Astrocyte (in vitro differentiated cells and primary cell): ENCODE measurements at regions not wholly inside any gene's neighbourhood (a gene's known extent, or its start where the extent isn't known, plus 50 kb on each side); places are given as distances from the start of the nearest gene placed in this dataset.

ENCODE experiments used
- EZH2 ChIP-seq: IDR thresholded peaks from 2 replicates; pipeline ENCODE4 v1.6.1; 2012; ENCODE audit warnings: mild to moderate bottlenecking, low read length, inconsistent platforms; ENCODE audit not compliant: insufficient read depth
- TF ChIP-seq, protein P1 (sequence below): IDR thresholded peaks from 2 replicates; pipeline ENCODE4 v1.5.1; 2011; ENCODE audit warnings: low read depth, mild to moderate bottlenecking, inconsistent platforms, low read length, moderate library complexity; ENCODE audit not compliant: insufficient read depth

DNA sequence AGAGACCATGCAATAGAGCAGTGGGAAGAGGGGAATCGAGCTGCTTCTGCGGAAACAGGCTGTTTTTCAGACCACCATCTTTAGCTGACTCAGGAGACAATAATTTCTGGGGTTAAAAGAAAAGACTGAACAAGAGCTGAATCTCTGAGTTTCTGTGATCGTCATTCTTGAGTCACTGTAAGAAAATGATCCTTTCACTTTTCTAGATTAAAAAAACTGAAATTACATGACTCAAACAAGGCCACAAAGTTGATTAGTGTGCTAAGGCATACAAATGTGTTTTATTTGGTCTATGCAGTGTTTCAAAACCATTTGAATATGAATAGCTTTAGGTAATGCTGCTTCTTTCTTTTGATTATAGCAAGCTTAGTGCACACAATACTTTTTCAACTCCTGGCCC, 194.4 kb upstream of the RPL34 start:
- TF ChIP-seq, protein P1, sequence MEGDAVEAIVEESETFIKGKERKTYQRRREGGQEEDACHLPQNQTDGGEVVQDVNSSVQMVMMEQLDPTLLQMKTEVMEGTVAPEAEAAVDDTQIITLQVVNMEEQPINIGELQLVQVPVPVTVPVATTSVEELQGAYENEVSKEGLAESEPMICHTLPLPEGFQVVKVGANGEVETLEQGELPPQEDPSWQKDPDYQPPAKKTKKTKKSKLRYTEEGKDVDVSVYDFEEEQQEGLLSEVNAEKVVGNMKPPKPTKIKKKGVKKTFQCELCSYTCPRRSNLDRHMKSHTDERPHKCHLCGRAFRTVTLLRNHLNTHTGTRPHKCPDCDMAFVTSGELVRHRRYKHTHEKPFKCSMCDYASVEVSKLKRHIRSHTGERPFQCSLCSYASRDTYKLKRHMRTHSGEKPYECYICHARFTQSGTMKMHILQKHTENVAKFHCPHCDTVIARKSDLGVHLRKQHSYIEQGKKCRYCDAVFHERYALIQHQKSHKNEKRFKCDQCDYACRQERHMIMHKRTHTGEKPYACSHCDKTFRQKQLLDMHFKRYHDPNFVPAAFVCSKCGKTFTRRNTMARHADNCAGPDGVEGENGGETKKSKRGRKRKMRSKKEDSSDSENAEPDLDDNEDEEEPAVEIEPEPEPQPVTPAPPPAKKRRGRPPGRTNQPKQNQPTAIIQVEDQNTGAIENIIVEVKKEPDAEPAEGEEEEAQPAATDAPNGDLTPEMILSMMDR, result no peak
- no peak for TF ChIP-seq EZH2
